H1 (cell line): ENCODE measurements at regions not wholly inside any gene's neighbourhood (a gene's known extent, or its start where the extent isn't known, plus 50 kb on each side); places are given as distances from the start of the nearest gene placed in this dataset.

ENCODE experiments used
- EGR1 ChIP-seq: IDR thresholded peaks from 2 replicates; pipeline ENCODE4 v1.6.1; 2011; ENCODE audit warnings: low read depth, low read length, borderline replicate concordance
- KDM1A ChIP-seq: fragments of 200-600, 300-600 bp; sonication (generic); IDR thresholded peaks from 2 replicates; pipeline ENCODE4 v1.7.1; 2016; ENCODE audit warnings: mild to moderate bottlenecking, low read length, borderline replicate concordance
- MAFK ChIP-seq: IDR thresholded peaks from 2 replicates; pipeline ENCODE4 v1.6.1; 2012; ENCODE audit warnings: low read depth, mild to moderate bottlenecking, improper control_type of control experiment, low read length
- POU5F1 ChIP-seq: IDR thresholded peaks from 2 replicates; pipeline ENCODE4 v1.6.1; 2011; ENCODE audit warnings: low read depth, mild to moderate bottlenecking, low read length, moderate library complexity
- RBBP5 ChIP-seq: IDR thresholded peaks from 2 replicates; pipeline ENCODE4 v1.7.1; 2012; ENCODE audit warnings: low read depth, mild to moderate bottlenecking, inconsistent platforms, low read length, moderate library complexity, borderline replicate concordance

DNA sequence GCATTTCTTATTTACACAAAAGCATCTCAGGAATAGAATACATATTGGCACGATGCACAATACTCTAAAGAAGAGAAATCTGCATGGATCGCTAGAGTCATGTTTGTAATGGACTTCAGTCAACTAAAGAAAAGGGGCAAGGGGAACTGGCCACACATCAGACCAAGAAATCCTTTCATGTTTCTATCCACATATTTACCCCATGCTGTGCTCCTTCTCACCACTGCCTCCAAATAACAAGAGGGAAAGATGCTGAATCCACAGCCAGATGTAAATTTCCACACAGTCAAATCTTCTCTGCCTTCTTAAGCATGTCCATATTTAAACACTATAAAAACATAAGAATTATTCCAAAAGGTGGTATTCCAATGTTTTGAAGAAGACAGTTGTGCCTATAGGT is 67.6 kb downstream of the COX18 start (continued):
- TF ChIP-seq POU5F1 = no peak
- no peak for TF ChIP-seq MAFK
- TF ChIP-seq RBBP5 = no peak
- TF ChIP-seq EGR1 = no peak
- TF ChIP-seq KDM1A = no peak
